ENCODE measurements at regions not wholly inside any gene's neighbourhood (a gene's known extent, or its start where the extent isn't known, plus 50 kb on each side); places are given as distances from the start of the nearest gene placed in this dataset.

DNA sequence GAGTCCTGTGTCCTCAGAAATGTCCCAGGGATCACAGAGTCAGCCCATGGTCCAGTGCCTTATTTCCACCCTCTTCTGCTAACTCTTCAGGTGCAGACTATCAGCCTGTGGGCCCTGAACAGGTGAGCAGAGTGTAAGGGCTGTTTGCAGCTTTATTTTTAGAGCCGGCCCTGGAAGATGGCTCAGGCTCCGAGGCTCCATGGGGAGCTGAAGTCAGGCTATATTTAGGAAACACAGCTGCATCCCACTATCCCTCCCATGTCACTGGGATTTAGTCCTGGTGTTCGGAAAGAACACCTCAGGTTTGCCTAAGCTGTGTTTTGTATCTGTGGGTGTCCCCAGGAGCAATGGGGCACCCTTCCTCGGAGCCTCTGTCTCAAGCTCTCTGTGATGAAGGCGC is 126.9 kb downstream of the RPS24 start:
- no peak for DNase-seq (ENCODE audit: extremely low read depth in 1 of 2, low read depth in 1 of 2)

DNA sequence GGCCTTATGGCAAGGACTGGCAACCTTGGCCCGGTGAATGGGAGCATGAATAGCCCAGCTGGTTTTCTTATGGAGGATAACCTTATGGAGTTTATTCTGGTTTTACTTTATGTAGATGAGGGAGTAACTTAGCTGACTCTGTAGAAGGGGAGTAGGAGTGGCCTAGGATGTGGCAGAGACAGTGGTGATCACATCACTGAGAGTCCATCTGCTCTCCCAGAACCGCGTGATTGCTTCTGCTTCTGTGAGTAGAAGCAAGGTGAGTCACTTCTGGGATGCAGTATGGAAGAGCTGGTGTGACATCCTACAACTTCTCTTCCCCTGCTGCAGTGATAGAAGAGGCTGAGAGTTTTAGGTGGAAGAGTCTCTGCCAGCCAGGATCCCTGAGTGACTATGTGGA is 129.2 kb downstream of the RPS24 start:
- no peak for DNase-seq (ENCODE audit: extremely low read depth in 1 of 2, low read depth in 1 of 2)

DNA sequence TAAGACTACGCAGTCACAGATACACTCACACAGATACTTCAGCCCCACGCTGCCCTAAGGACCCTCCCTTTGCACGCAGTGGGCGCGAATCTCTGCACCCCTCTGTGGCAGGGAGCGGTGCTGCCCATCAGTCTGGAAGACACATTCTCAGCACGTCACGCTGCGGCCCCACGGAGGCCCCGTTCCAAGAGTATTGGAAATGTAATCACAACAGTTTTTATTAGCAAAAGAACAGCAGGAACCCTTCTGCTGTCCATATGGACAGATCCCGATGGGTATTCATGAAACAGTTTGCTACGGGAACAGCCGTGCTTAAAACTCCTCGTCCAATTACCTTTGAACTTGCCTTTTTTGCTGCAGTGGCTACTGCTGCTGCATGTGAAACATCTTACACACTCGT is 131.0 kb downstream of the RPS24 start:
- no peak for DNase-seq (ENCODE audit: extremely low read depth in 1 of 2, low read depth in 1 of 2)

DNA sequence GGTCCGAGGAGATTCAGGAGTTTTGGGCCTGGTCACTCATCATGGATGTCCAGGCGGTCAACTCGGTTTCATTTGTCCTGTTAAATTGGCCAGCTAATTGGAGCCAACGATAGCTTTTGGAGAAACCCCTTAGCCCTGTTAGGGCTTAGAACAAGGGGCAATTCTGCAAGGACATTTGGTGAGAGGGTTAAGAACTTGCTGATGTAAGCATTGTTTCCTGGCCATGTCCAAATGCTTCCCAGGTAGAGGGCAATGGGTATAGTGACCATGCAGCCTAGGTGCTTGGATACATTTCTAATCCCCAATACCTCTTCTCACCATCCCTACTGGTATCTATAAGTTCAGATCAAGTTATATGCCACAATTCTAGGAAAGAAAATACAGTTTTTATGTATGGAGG is 131.5 kb downstream of the RPS24 start:
- DNase-seq (ENCODE audit: extremely low read depth in 1 of 2, low read depth in 1 of 2), result no peak

DNA sequence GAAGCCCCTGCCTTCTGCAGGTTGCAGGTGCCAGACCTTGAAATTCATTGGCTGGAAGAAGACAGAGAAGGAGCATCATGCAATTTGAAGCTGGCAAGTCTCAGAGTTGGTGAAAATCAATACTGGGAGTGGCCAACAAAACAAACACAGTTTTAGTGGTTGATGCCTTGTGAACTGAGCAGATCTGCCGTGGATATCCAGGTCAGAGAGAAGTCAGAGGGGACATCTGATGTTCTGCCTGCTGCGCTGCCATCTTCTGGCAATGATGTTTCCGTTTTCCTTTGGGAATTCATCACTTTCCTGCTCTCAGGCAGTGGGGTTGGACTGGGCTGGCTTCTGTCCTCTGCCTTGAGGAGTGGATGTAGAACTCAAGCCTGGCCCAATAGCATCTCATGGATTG is 132.0 kb downstream of the RPS24 start:
- DNase-seq (ENCODE audit: extremely low read depth in 1 of 2, low read depth in 1 of 2), result no peak

DNA sequence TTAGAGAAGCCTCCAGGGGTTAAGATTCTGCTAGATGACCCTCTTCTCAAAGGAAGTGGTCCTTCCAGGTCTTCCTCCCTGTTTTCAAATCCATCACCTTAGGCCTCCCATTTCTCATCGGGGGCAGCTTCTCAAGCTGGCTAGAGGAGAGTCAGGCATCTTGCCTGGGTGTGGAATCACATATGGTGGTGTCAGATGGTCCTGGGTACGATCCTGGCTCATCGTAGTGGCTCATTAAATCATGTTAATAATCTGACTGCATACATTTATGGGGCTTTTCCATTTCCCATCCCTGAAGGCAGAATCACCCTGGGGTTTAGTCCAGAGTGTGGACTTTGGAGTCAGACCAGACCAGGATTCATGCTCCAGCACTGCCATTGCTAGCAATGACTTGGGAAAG is 132.6 kb downstream of the RPS24 start:
- no peak for DNase-seq (ENCODE audit: extremely low read depth in 1 of 2, low read depth in 1 of 2)

DNA sequence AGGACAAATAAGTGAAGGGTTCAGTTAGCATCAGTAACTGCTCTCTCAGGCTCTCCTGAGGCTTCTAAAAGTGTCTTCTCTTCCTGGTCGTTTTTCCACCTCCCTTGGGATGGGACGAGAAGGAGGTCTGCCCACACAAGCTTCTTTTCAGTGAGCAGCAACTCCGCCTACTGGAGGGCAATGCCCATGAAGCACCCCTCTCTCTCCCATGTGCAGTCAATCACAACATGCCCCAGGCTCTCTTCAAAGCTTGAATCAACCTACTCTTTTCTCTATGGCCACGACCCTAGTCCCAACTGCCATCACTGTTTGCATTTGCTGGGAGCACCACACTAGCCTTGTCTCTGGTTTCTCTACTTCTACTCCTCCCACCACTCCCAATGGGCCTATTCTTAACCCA is 135.6 kb downstream of the RPS24 start:
- DNase-seq (ENCODE audit: extremely low read depth in 1 of 2, low read depth in 1 of 2), result no peak

DNA sequence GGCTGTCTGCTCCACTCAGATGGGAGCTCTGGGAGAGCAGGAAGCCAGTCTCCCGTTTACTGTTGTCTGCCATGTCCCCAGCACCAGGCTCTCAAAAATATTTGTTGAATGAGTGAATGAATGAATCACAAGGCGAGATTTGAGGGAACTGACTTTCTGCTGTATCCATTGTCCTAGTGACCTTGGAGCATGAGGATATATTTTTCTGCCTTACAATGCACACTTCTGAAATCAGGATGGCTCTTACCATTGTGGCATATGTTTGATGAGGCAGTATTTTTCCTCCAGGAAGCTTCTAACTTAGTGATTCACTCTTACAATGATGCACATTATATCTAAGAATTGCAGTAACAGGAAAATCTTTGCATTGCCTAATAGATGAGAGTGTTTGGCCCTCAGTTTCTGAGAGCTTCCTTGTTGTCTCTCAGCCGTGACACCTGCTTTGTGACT is 136.4 kb downstream of the RPS24 start:
- no peak for DNase-seq (ENCODE audit: extremely low read depth in 1 of 2, low read depth in 1 of 2)

DNA sequence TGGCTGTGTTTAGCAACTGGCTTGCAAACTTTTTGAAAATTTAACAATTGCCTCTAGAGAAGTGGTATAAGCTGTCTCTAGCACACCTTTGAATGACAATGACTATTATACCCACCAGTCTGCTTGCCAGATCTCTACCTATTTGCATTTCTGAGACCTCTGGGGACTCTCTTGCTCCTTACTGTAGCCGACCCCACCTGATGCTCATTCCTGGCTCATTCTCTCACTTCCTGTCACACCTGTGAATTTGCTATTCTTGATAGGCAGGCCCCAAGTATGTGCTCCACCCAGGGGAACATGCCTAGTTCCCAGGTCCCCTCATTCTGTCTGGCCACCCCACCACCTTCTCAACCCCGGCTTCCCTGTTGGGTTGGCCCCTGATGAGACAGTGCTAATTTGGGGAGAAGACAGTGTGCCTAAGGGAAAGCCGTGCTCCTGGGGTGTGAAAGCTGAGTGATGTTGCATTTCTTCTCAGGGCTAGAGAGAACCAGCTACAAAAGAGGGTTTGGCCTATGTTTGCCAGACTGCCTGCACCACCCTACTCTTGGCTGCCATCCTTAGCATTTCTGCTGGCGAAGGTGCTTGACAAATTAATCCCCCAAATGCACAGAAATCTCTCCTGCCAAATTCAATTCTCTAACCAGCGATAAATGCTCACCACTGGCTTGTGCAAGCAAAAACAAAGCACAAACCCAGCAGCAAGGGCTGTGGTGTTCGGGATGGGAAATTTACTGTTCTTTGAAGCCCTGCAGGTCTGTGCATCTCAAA is 138.2 kb downstream of the RPS24 start:
- DNase-seq (ENCODE audit: extremely low read depth in 1 of 2, low read depth in 1 of 2), result no peak

DNA sequence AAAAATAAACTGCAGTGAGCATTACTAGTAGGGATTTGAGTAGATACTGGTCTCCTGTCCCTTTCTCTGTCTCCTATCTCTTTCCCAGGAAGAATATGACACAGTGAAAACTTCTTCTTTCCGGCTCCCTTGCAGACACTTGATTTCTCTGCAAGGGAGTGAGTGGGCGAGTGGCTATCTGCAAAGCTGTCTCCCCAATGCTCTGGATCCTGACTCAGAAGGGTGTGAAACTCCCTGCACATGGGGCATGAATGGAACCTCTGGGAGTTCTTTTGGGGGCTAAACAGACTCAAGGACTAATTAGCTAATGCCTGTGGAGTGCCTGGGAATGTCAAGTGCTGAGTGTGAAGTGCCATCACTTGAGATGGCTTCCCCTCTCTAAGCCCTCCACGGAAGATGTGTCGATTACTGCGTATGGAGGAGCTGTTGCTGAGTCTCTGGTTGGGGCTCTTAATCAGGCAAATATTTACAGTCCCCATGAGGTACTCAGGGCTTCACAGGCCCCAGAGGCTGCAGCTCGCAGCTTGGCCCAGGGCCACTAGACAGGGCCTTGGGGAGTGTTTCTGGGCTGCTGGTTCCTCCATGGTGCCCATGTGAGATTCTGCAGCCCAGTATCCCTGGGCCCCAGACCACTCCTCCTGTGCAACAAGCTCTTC is 139.8 kb downstream of the RPS24 start:
- no peak for DNase-seq (ENCODE audit: extremely low read depth in 1 of 2, low read depth in 1 of 2)

DNA sequence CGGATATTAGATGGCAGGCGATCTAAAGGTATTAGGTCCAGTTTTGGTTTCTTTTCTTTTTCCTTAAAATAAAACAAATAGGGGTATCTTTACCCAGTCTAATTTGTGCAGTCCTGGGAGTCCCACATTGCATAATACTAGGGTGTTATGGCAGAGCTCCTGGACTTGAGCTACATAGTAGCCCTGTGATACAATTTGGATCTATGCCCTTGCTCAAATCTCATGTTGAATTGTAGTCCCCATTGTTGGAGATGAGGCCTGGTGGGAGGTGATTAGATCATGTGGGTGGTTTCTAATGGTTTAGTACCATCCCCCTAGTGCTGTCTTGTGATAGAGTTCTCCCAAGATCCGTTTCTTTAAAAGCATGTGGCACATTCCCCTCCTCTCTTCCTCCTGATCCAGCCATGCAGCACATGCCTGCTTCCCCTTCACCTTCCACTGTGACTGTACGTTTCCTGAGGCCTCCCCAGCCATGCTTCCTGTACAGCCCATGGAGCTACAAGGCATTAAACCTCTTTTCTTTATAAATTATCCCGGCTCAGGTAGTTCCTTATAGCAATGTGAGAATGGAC is 141.9 kb downstream of the RPS24 start:
- DNase-seq (ENCODE audit: extremely low read depth in 1 of 2, low read depth in 1 of 2), result no peak

DNA sequence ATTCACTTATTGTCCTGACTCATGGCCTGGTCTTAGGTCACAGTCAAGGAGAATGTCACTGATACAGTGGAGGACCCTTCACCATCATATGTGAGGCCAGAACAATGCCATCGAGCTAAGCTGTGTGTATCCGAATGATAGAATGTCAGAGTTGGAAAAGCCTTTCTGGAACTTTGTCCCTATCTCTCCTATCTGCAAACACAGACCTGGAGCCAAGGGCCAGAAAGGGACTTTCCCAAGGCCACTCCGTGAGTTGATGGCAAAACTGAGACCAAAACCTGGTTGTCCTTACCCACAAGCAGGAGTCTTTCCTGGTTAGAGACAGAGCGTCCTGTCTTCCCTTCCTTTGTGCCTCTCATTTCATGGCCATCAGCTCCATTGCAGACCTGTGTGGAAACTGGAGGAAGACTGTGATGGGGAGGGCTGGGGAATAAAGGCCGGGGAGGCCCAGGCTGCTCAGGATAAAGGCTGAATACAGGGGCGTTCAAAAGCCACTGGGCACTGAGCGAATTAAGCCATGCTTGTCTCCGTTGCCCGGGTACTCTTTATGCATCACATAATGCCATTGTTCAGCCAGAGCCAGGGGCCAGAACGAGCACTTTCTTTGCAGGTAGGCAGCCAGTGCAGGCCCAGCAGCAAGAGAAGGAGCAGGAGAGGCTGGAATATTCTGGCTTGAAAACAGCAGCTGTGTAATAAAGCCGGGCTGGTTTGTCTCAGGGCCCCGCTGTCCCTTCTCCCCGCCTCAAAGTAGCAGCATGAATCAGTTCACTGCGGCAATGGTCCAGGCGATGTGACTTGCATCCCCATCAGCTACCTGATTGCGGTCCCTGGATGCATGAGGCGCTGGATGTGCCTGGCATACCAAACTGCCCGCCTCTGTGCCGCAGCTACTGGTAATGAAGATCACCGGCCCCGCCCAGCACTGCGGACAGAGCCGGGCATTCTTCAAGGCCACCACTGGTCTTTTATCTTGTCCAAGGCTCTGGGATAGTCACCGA is 143.0 kb downstream of the RPS24 start:
- DNase-seq (ENCODE audit: extremely low read depth in 1 of 2, low read depth in 1 of 2), result no peak

DNA sequence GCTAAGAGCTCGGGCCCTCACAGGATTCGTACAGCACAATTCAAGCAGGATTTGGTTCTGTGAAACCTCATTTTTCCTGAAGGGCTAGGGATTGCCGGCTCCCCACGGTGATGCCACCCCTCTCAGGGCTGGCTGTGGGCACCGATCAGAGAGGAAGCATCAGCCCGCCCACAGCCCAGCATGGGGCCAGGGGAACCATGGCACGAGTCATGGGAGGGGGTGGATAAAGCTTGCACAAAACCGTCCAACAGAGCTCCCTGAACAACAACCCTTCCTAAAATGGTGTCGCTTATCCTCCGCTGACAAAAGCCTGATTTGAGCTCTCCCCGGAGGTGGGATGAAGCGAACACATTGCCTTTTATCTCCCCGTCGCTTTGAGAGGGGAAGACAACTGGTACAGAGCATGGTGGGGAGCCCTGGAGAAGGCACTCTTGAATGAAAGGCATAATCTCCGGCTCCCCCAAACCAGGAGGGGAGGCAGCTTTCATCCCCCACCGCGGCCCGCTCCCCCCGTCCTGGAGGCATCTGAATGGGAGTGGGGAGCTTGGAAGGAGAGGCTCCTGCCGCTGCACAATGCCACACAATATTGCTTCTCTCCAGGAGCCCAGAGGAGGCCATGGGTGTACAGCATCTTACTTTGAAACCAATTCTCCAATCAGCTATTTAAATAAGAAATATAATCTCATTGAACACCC is 144.0 kb downstream of the RPS24 start:
- no peak for DNase-seq (ENCODE audit: extremely low read depth in 1 of 2, low read depth in 1 of 2)

DNA sequence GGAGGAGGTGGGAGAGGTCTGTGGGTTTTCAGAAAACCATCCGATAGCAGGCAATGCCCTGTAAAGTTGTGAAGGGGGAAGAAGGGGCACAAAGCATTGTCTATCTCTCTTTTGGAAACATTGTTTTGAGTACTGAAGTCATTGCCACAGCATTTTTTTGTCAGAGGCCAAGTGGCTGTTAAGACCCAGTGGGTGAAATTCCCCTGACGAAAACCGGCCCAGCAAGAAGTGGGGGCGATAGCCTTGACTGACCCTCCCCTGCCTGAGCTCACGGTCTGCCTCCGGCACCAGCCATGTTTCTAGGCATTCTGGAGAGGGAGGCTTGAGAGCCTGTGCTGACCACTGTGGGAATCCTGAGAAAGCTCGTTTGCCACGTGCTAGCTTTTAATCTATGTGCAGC is 144.7 kb downstream of the RPS24 start:
- DNase-seq (ENCODE audit: extremely low read depth in 1 of 2, low read depth in 1 of 2), result no peak

DNA sequence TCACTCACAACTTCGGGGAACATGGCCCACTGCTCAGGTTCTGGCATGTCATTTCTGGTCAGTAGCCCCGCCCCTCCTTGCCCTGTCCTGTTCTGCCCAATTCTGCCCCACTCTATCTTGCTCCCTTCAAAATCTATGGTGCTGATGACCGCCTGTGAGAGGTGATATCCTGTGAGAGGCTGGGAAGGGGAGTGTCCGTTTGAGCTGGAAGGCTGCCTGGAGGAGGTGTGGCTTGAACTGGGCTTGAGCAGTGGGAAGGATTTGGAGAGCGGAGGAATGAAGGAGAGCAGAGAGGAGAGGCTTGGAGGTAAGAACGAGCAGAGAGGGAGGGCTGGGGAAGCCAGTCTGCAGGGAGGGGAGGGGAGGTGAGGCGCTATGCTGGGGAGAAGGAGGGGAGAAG is 145.3 kb downstream of the RPS24 start:
- no peak for DNase-seq (ENCODE audit: extremely low read depth in 1 of 2, low read depth in 1 of 2)

DNA sequence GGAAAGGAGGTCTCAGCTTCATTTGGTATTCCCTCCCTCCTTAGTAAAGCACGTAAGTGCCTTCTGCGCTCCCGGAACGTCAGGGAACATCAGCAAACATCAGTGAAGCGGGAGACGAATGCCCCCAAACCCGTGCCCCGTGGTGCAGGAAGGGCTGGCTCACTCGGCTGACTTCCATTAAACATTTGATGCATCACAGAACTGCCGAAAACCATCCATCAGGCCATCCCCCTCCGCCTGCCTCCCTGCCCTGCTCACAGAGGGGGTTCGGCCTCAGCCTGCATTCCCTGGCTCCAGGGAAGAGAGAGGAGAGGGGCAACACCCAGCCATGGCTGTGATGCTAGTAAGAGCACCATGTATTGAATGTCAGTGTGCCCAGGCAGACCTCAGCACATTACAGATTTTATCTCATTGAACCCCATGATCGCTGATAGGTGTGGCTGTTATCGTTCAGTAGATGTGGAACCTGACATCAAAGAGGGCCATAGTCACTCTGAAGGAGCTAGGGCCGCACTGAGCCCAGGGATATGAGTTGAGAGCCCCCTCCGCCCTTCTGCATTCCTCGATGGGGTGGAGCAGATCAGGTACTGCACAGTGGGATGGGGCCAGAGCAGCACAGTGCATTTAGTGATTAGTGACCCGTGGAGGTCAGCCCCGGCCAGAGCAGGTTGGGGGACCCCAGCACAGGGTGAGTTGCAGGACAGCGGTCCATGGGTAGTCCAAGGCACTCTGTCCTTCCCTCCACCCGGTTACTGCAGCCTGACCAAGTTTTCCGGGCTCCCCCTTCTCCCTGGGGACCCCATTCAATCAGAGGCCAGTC is 146.4 kb downstream of the RPS24 start:
- no peak for DNase-seq (ENCODE audit: extremely low read depth in 1 of 2, low read depth in 1 of 2)

DNA sequence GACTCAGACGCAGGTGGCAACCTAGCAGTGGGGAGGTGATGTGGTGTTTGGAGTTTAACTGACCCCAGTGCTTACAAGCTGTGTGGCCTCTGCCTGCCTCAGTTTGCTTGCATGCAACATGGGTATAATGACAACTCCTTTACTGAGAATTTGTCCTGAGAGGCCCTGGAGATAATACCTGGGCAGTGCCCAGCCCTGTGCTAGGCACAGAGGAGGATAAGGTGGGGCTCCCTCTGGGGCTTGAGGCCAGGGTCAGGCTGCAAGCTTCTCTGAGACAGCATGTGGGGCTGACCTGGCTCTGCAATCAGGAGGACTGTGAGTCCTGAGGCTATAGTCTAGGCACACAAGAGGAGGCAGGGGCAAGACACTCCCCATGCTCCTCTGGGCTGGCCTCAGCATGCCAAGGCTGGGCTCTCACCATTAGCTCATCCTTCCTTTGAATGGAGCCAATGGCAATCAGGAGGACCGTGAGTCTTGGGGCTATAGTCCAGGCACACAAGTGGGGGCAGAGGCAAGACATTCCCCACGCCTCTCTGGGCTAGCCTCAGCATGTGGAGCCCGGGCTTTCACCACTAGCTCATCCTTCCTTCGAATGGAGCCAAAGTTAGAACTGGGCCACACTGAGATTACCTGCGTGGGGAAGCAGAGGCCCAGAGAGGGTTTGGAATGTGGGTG is 147.9 kb downstream of the RPS24 start:
- no peak for DNase-seq (ENCODE audit: extremely low read depth in 1 of 2, low read depth in 1 of 2)

DNA sequence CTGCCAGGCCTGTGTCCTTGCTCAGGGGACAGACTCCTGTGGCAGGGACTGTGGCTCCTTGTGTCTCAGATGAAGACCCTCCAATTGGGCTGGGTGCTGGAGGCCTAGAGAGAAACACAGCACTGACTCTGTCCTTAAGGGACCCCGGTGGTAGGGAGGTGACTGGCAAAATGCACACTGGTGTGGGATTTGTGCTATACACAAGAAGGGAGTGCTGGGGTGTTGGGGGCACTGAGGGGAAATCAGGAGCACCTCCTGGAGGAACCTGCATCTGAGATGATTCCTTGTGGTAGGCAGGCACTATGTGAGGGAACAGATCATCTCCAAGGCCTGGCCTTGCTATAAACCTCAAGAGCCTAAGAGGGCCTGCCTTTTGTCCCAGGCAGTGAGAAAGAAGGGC is 149.2 kb downstream of the RPS24 start:
- no peak for DNase-seq (ENCODE audit: extremely low read depth in 1 of 2, low read depth in 1 of 2)

Data from stimulated activated CD8-positive, alpha-beta memory T cell treated with anti-CD3 and anti-CD28 coated beads, Interleukin-7, amount 100 ng/mL, for 48 hours (primary cell).